Keratinocyte (primary cell): ENCODE measurements at regions not wholly inside any gene's neighbourhood (a gene's known extent, or its start where the extent isn't known, plus 50 kb on each side); places are given as distances from the start of the nearest gene placed in this dataset.
"Not testable (repeated sequence)": the region's sequence is repeated elsewhere in the genome, so short reads cannot be mapped to it uniquely, and the experiment has no call there.

Source experiments
- DNase-seq: peaks from one replicate; pipeline ENCODE4 v3.0.0-alpha.2; 2011; ENCODE audit warnings: low read depth, missing footprints, low spot score
- FAIRE-seq: peaks from 2 replicates; lab custom pipeline; 2011; peaks lifted over from hg19 to GRCh38; lab: Jason Lieb, UNC
- H2AFZ ChIP-seq: 2 replicates; pipeline ENCODE4 v1.6.0; 2012; ENCODE audit warnings: low read length, control low read depth, inconsistent platforms; ENCODE audit not compliant: control insufficient read depth
- H3K27ac ChIP-seq: 2 replicates; pipeline ENCODE4 v1.5.1; 2011; ENCODE audit warnings: low read length; ENCODE audit not compliant: control insufficient read depth, insufficient read depth
- H3K27me3 ChIP-seq: 3 replicates; pipeline ENCODE4 v1.6.0; 2011; ENCODE audit warnings: low read length; ENCODE audit not compliant: control insufficient read depth, insufficient read depth; ENCODE audit errors: extremely low read depth
- H3K36me3 ChIP-seq, 2 experiments: 2 replicates in 1 of 2; 3 replicates in 1 of 2; pipeline ENCODE4 v1.5.1; 2011; ENCODE audit warnings: low read length in 2 of 2, mild to moderate bottlenecking in 1 of 2; ENCODE audit not compliant: control insufficient read depth in 2 of 2, insufficient read depth in 2 of 2; ENCODE audit errors: extremely low read depth in 1 of 2
- H3K4me1 ChIP-seq: 3 replicates; pipeline ENCODE4 v1.5.1; 2011; ENCODE audit warnings: low read length; ENCODE audit not compliant: control insufficient read depth, insufficient read depth; ENCODE audit errors: extremely low read depth
- H3K4me2 ChIP-seq: 3 replicates; pipeline ENCODE4 v1.6.0; 2011; ENCODE audit warnings: low read depth, low read length; ENCODE audit not compliant: control insufficient read depth, insufficient read depth; ENCODE audit errors: extremely low read depth
- H3K4me3 ChIP-seq, 3 experiments: fragments of 200-600 bp in 1 of 3; sonication (generic) in 1 of 3; 2 replicates in 2 of 3; 3 replicates in 1 of 3; pipeline ENCODE4 v1.5.1; 2011 to 2016; ENCODE audit warnings: low read length in 3 of 3, mild to moderate bottlenecking in 3 of 3, control low read depth in 2 of 3, inconsistent platforms in 1 of 3, low read depth in 1 of 3, mixed read lengths in 1 of 3, mixed run types in 1 of 3, moderate library complexity in 1 of 3; ENCODE audit not compliant: control insufficient read depth in 2 of 3, insufficient read depth in 2 of 3; ENCODE audit errors: extremely low read depth in 1 of 3
- H3K79me2 ChIP-seq: 2 replicates; pipeline ENCODE4 v1.6.0; 2012; ENCODE audit warnings: low read length; ENCODE audit not compliant: control insufficient read depth, insufficient read depth
- H3K9ac ChIP-seq: 3 replicates; pipeline ENCODE4 v1.6.0; 2011; ENCODE audit warnings: low read length; ENCODE audit not compliant: control insufficient read depth, insufficient read depth; ENCODE audit errors: extremely low read depth
- H3K9me1 ChIP-seq: 3 replicates; pipeline ENCODE4 v1.6.0; 2011; ENCODE audit warnings: low read length; ENCODE audit not compliant: control insufficient read depth, insufficient read depth; ENCODE audit errors: extremely low read depth
- H3K9me3 ChIP-seq: 2 replicates; pipeline ENCODE4 v1.5.1; 2012; ENCODE audit warnings: low read depth, low read length; ENCODE audit not compliant: control insufficient read depth
- H4K20me1 ChIP-seq: 3 replicates; pipeline ENCODE4 v1.6.0; 2011; ENCODE audit warnings: low read length; ENCODE audit not compliant: control insufficient read depth, insufficient read depth; ENCODE audit errors: extremely low read depth
- CTCF ChIP-seq, 3 experiments: IDR thresholded peaks in 1 of 3; conservative IDR thresholded peaks in 1 of 3; optimal IDR thresholded peaks in 1 of 3; 2 replicates in 2 of 3; 3 replicates in 1 of 3; pipeline versions ENCODE3 to v1.5.1; 2011; ENCODE audit warnings: low read length in 3 of 3, mild to moderate bottlenecking in 3 of 3, moderate library complexity in 2 of 3, control low read depth in 1 of 3, inconsistent platforms in 1 of 3; ENCODE audit not compliant: insufficient read depth in 2 of 3; ENCODE audit errors: extremely low read depth in 1 of 3
- EZH2 ChIP-seq: IDR thresholded peaks from one replicate; pipeline ENCODE4 v1.6.1; 2012; ENCODE audit warnings: inconsistent platforms, mild to moderate bottlenecking, low read length, moderate library complexity
- dilution Hi-C: fragments of 300-500 bp; cut with MboI; formaldehyde crosslinking; loops from one replicate; pipeline ENCODE4 v1.7.0; 2020; ENCODE audit warnings: low sequenced_read_pairs; ENCODE audit not compliant: extremely low pct_ligation_motif_present

- Histone ChIP-seq H3K9me1 (no peaks in the 10 kb centered on the region), H3K9ac (no peak overlapping the region), H3K27ac (no peak overlapping the region), H4K20me1 (no peaks in the 10 kb centered on the region), H3K9me3 (no peaks in the 10 kb centered on the region), H3K79me2 (no peaks in the 10 kb centered on the region), H3K4me2 (no peak overlapping the region), H2AFZ (no peak overlapping the region), H3K4me1 (no peaks in the 10 kb centered on the region), H3K36me3 (no peaks in the 10 kb centered on the region), H3K27me3 (no peaks in the 10 kb centered on the region), H3K4me3 (no peak overlapping the region)
- TF ChIP-seq CTCF (optimal IDR thresholded peaks at IDR 0.05 in 1 of 3, IDR thresholded peaks at IDR 0.05 in 1 of 3, conservative IDR thresholded peaks at IDR 0.05 in 1 of 3; ENCODE audit: extremely low read depth in 1 of 3, insufficient read depth in 2 of 3, low read length in 3 of 3) (no peak), EZH2 (no peak)
- dilution Hi-C loops, result no loop called here
- FAIRE-seq, result no peak
- no peak for DNase-seq
Measured at GRCh38 chr1:194833111-194833510, 1646.7 kb upstream of the B3GALT2 start.

GRCh38 chr1:194831595-194831994 lies 1645.2 kb upstream of the B3GALT2 start:
- H3K4me2 ChIP-seq, H3K27ac ChIP-seq, H4K20me1 ChIP-seq, DNase-seq, H3K4me1 ChIP-seq, FAIRE-seq, H3K4me3 ChIP-seq, H3K36me3 ChIP-seq, H3K27me3 ChIP-seq, H2AFZ ChIP-seq, H3K9me1 ChIP-seq, H3K79me2 ChIP-seq, H3K9me3 ChIP-seq, H3K9ac ChIP-seq, dilution Hi-C loops: not testable (repeated sequence)

- FAIRE-seq (no peak), DNase-seq (no peak)
- TF ChIP-seq CTCF (optimal IDR thresholded peaks at IDR 0.05 in 1 of 3, IDR thresholded peaks at IDR 0.05 in 1 of 3, conservative IDR thresholded peaks at IDR 0.05 in 1 of 3; ENCODE audit: extremely low read depth in 1 of 3, insufficient read depth in 2 of 3, low read length in 3 of 3) (no peak), EZH2 (no peak)
- no peak overlapping the region for H3K4me3 ChIP-seq
- no peaks in the 10 kb centered on the region for H3K27me3 ChIP-seq
- no peak overlapping the region for H3K27ac ChIP-seq
- no peaks in the 10 kb centered on the region for H4K20me1 ChIP-seq
- no peak overlapping the region for H3K4me2 ChIP-seq
- dilution Hi-C loops, result no loop called here
- H3K9me1 ChIP-seq, result no peaks in the 10 kb centered on the region
- H3K4me1 ChIP-seq, result no peaks in the 10 kb centered on the region
- H3K9ac ChIP-seq, result no peak overlapping the region
- H3K79me2 ChIP-seq, result no peaks in the 10 kb centered on the region
- no peak overlapping the region for H2AFZ ChIP-seq
- H3K9me3 ChIP-seq, result no peaks in the 10 kb centered on the region
- H3K36me3 ChIP-seq, result no peaks in the 10 kb centered on the region
Measured at GRCh38 chr1:194830387-194830786, 1644.0 kb upstream of the B3GALT2 start.
